Endometrium (tissue), 2 donors: ENCODE measurements at regions not wholly inside any gene's neighbourhood (a gene's known extent, or its start where the extent isn't known, plus 50 kb on each side); places are given as distances from the start of the nearest gene placed in this dataset.

Experiments used
- FAIRE-seq: peaks from 2 replicates; lab custom pipeline; 2012; peaks lifted over from hg19 to GRCh38; lab: Jason Lieb, UNC
- donor health status: control.
- donor health status: control.

- no peak for FAIRE-seq
These were observed 82.2 kb downstream of the EPDR1 start for GRCh38 chr7:38002689-38003088.

GRCh38 chr7:38006559-38006958 is 86.1 kb downstream of the EPDR1 start:
- no peak for FAIRE-seq

- FAIRE-seq = no peak
These were observed 86.7 kb downstream of the EPDR1 start for GRCh38 chr7:38007096-38007495.

GRCh38 chr7:38013246-38013645 is 92.8 kb downstream of the EPDR1 start:
- FAIRE-seq = no peak

- FAIRE-seq = no peak
These were observed 96.1 kb downstream of the EPDR1 start for GRCh38 chr7:38016567-38016966.

GRCh38 chr7:38017320-38017719 is 96.9 kb downstream of the EPDR1 start:
- no peak for FAIRE-seq

GRCh38 chr7:38020121-38020785 is 99.8 kb downstream of the EPDR1 start:
- no peak for FAIRE-seq

- no peak for FAIRE-seq
These were observed 101.5 kb downstream of the EPDR1 start for GRCh38 chr7:38021892-38022291.

GRCh38 chr7:38025815-38026214 is 105.4 kb downstream of the EPDR1 start:
- no peak for FAIRE-seq

- no peak for FAIRE-seq
These were observed 107.5 kb downstream of the EPDR1 start for GRCh38 chr7:38027884-38028455.

GRCh38 chr7:38034062-38034908 is 113.8 kb downstream of the EPDR1 start:
- FAIRE-seq = peak; percentile 95

- no peak for FAIRE-seq
These were observed 120.4 kb downstream of the EPDR1 start for GRCh38 chr7:38040831-38041230.

- no peak for FAIRE-seq
These were observed 128.4 kb upstream of the STARD3NL start for GRCh38 chr7:38049679-38050078.

GRCh38 chr7:38051311-38051710 is 126.7 kb upstream of the STARD3NL start:
- no peak for FAIRE-seq

- FAIRE-seq = no peak
These were observed 126.3 kb upstream of the STARD3NL start for GRCh38 chr7:38051786-38052185.

GRCh38 chr7:38052786-38053185 is 125.3 kb upstream of the STARD3NL start:
- no peak for FAIRE-seq

GRCh38 chr7:38054199-38054598 is 123.8 kb upstream of the STARD3NL start:
- no peak for FAIRE-seq

- FAIRE-seq = no peak
These were observed 120.2 kb upstream of the STARD3NL start for GRCh38 chr7:38057829-38058228.

GRCh38 chr7:38060116-38060515 is 117.9 kb upstream of the STARD3NL start:
- FAIRE-seq = no peak

GRCh38 chr7:38060637-38061036 is 117.4 kb upstream of the STARD3NL start:
- FAIRE-seq = no peak

- FAIRE-seq = no peak
These were observed 111.7 kb upstream of the STARD3NL start for GRCh38 chr7:38066391-38066790.

GRCh38 chr7:38068461-38068860 is 109.6 kb upstream of the STARD3NL start:
- FAIRE-seq = no peak

- no peak for FAIRE-seq
These were observed 109.0 kb upstream of the STARD3NL start for GRCh38 chr7:38069052-38069451.
